MM.1S (cell line): ENCODE measurements at regions not wholly inside any gene's neighbourhood (a gene's known extent, or its start where the extent isn't known, plus 50 kb on each side); places are given as distances from the start of the nearest gene placed in this dataset.

ENCODE experiments used
- EZH2 ChIP-seq: fragments of 300-600 bp; sonication (generic); optimal IDR thresholded peaks from 2 replicates; pipeline ENCODE3; 2017; ENCODE audit warnings: low read depth, mild to moderate bottlenecking, antibody characterized with exemption, low read length, mixed read lengths
- TF ChIP-seq, protein P1 (sequence below): fragments of 300-600 bp; sonication (generic); IDR thresholded peaks from 2 replicates; pipeline ENCODE4 v1.5.1; 2016; ENCODE audit warnings: antibody characterized with exemption, low read length, mixed read lengths

DNA sequence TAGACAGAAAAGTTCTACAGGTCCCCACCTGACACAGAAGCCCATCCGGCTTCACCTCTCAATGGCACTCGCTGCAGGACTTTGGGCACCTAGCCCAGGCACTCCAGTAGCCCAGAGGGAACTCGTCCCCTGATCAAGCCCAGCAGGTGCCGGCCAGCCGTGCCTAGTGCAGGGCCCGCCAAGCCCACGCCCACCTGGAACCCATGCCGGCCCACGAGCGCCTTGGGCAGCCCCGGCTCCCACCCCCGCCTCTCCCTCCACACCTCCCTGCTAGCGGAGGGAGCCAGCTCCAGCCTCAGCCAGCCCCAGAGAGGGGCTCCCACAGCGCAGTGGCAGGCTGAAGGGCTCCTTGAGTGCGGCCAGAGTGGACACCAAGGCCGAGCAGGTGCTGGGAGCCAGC is 268.8 kb downstream of the SLITRK1 start:
- TF ChIP-seq, protein P1, sequence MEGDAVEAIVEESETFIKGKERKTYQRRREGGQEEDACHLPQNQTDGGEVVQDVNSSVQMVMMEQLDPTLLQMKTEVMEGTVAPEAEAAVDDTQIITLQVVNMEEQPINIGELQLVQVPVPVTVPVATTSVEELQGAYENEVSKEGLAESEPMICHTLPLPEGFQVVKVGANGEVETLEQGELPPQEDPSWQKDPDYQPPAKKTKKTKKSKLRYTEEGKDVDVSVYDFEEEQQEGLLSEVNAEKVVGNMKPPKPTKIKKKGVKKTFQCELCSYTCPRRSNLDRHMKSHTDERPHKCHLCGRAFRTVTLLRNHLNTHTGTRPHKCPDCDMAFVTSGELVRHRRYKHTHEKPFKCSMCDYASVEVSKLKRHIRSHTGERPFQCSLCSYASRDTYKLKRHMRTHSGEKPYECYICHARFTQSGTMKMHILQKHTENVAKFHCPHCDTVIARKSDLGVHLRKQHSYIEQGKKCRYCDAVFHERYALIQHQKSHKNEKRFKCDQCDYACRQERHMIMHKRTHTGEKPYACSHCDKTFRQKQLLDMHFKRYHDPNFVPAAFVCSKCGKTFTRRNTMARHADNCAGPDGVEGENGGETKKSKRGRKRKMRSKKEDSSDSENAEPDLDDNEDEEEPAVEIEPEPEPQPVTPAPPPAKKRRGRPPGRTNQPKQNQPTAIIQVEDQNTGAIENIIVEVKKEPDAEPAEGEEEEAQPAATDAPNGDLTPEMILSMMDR: no peak
- no peak for TF ChIP-seq EZH2
